ENCODE measurements at regions not wholly inside any gene's neighbourhood (a gene's known extent, or its start where the extent isn't known, plus 50 kb on each side); places are given as distances from the start of the nearest gene placed in this dataset.

DNA sequence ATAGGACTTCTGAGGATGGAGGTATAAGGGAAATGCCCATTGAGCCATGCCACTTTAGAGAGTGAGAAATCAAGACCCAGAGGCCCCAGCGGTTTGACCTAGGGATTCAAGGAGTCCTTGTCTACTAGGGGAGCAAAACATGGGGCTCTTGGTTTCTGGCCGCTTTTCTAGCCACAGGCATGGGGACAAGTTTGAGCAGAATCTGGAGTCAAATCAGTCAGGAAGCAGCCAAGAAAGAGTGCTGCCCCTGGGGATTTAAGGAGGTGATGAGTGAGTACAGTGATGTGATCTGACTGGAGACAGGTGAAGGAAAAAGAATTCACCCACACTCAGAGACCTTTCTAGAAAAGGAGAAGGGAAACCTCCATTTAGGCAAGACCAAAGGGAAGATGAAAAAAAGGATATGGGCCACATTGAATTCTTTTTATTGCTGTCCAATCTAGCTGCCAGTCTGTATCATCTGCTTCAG is 244.0 kb upstream of the TBC1D5 start:
- TF ChIP-seq, protein P1, sequence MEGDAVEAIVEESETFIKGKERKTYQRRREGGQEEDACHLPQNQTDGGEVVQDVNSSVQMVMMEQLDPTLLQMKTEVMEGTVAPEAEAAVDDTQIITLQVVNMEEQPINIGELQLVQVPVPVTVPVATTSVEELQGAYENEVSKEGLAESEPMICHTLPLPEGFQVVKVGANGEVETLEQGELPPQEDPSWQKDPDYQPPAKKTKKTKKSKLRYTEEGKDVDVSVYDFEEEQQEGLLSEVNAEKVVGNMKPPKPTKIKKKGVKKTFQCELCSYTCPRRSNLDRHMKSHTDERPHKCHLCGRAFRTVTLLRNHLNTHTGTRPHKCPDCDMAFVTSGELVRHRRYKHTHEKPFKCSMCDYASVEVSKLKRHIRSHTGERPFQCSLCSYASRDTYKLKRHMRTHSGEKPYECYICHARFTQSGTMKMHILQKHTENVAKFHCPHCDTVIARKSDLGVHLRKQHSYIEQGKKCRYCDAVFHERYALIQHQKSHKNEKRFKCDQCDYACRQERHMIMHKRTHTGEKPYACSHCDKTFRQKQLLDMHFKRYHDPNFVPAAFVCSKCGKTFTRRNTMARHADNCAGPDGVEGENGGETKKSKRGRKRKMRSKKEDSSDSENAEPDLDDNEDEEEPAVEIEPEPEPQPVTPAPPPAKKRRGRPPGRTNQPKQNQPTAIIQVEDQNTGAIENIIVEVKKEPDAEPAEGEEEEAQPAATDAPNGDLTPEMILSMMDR (IDR thresholded peaks at IDR 0.05) = no peak
- TF ChIP-seq POLR2A (IDR thresholded peaks at IDR 0.05) = no peak
